Memory B cell (primary cell): ENCODE measurements at regions not wholly inside any gene's neighbourhood (a gene's known extent, or its start where the extent isn't known, plus 50 kb on each side); places are given as distances from the start of the nearest gene placed in this dataset.

Experiments used
- ATAC-seq: fragments of 150-1000 bp; cut with Tn5 transposase; 2 replicates; pipeline ENCODE4 v1.10.0; 2021; ENCODE audit warnings: low read depth, mild to moderate bottlenecking, moderate library complexity
- DNase-seq, 2 donors: peaks; one replicate each; pipeline ENCODE4 v3.0.0; 2022; ENCODE audit warnings: low spot score in 2 of 2
- H3K27ac Mint-ChIP-seq: one replicate; pipeline ENCODE4 v1.8.0; 2022; ENCODE audit warnings: mild to moderate bottlenecking, moderate library complexity, mixed read lengths
- H3K27me3 Mint-ChIP-seq: one replicate; pipeline ENCODE4 v1.8.0; 2022; ENCODE audit warnings: mixed read lengths
- H3K36me3 Mint-ChIP-seq: one replicate; pipeline ENCODE4 v1.8.0; 2022; ENCODE audit warnings: mild to moderate bottlenecking, mixed read lengths
- H3K4me1 Mint-ChIP-seq: one replicate; pipeline ENCODE4 v1.8.0; 2022; ENCODE audit warnings: mixed read lengths
- H3K4me3 Mint-ChIP-seq: one replicate; pipeline ENCODE4 v1.8.0; 2022; ENCODE audit warnings: mild to moderate bottlenecking, moderate library complexity, mixed read lengths
- H3K9me3 Mint-ChIP-seq: one replicate; pipeline ENCODE4 v1.8.0; 2022; ENCODE audit warnings: mixed read lengths

DNA sequence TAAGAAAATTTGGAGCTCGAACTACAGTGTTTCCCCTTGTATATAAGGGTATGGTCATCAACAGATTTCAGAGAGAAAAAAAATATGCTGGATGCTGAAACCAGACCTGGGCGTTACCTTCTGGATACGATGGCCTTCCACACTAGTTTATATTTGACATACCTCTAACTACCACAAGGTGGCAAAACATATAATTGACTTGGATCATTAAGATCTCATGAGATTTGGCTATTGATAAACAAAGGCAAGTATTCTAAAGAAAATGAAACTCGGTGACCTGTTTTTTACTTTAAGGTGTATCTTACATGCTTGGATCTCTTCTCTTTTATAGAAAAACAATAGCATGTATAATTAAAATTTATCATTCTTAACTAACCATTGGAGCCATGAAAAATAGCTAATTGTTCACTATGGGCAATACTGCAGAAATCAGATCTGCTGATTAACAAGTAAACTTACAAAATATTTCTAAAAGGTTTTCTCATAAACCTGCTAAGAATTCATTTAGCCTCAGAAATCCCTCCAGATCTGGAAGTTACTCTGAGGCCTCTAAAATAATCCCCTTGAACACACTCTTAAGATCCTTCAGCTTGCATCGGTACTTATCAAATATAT is 300.6 kb upstream of the KCNH8 start:
- Mint-ChIP-seq H3K36me3 (no peaks in the 10 kb centered on the region), H3K9me3 (peaks cover 2% of the 10 kb centered on the region), H3K27ac (no peak overlapping the region), H3K27me3 (peaks cover 4% of the 10 kb centered on the region), H3K4me3 (no peak overlapping the region), H3K4me1 (peaks cover 5% of the 10 kb centered on the region)
- ATAC-seq (no peak), DNase-seq (no peak)

DNA sequence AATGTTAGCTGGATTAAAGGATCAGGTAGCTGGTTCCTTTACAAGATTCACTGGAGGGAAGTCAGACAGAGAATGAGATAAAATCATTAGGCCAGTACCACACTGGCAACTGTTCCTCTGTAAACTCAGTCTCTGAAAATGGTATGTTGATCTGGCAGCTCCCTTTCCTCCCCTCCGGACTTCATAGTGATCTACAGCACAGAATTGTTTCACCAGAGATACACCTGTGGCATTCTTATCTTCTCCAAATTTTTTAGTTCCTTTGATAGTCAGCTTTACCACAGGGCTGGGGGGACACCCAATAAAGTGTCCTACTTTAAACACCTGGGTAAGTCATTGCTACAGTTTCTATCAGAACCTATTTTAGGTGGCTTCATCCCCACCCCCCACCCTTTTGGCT is 304.3 kb upstream of the KCNH8 start:
- peaks cover 5% of the 10 kb centered on the region for H3K4me1 Mint-ChIP-seq
- H3K4me3 Mint-ChIP-seq: no peak overlapping the region
- H3K9me3 Mint-ChIP-seq: peaks cover 2% of the 10 kb centered on the region
- no peaks in the 10 kb centered on the region for H3K36me3 Mint-ChIP-seq
- DNase-seq (no peak), ATAC-seq (no peak)
- H3K27me3 Mint-ChIP-seq: no peaks in the 10 kb centered on the region
- H3K27ac Mint-ChIP-seq: no peak overlapping the region

DNA sequence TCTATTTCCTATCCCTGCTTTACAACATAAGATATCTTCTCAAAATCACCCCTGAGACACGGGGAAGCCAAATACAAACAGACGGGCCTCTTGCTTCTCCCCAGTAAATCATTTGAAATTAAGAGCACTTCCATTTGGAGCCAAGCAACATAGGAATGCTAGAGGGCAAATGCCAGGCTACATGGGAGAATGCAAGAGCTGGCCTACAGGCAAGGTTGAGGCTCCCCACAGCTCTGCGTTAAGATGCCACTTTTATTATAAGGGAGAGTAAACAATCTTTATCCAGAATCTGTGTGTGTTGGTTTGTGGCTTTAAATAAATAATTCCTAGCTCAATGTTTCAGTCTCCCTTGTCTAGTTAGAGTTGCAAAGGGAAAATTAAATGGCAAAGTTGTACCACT is 305.1 kb upstream of the KCNH8 start:
- peaks cover 5% of the 10 kb centered on the region for H3K4me1 Mint-ChIP-seq
- H3K36me3 Mint-ChIP-seq: no peaks in the 10 kb centered on the region
- H3K9me3 Mint-ChIP-seq: peaks cover 2% of the 10 kb centered on the region
- no peaks in the 10 kb centered on the region for H3K27me3 Mint-ChIP-seq
- no peak overlapping the region for H3K4me3 Mint-ChIP-seq
- ATAC-seq (no peak), DNase-seq (no peak)
- no peak overlapping the region for H3K27ac Mint-ChIP-seq

DNA sequence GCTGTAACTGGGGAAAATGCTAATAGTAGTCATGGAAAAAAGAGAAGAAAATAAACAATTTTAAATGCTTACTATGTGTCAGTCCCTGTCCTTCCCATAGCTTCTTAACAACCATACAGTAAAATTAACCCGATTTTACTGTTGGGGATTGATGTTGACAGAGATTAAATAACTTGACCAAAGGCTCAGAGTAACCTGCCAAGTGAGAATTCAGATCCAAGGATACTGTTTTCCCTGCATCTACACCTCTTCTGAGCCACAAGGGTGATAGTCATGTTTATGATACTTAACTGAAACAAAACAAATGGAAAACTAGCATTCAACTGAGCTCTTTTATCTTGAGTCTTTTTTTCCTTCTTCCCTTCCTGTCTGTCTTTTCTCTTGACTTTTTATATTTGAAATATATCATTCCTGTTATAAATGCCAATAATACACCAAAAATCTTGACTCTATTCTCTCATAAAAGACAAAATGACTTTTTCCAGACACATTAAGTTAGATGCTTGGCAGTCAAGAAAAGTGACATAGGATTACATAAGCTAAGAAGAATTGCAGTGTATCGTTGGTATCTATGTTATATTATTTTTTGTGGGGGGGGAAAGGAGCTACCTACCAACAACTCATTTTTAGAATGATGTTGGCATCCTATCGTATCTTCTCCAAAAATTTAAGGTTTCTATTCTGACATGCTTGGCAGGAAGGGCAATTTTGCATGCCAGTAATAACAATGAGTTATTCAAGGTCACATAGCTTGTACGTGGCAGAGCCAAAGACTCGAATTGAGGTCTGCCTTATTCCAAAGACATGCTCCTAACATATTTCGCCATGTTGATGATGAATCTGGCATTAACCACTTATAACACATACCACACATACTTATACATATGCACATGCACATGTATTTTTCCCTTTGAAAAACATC is 306.6 kb upstream of the KCNH8 start:
- no peak for ATAC-seq
- peaks cover 5% of the 10 kb centered on the region for H3K4me1 Mint-ChIP-seq

DNA sequence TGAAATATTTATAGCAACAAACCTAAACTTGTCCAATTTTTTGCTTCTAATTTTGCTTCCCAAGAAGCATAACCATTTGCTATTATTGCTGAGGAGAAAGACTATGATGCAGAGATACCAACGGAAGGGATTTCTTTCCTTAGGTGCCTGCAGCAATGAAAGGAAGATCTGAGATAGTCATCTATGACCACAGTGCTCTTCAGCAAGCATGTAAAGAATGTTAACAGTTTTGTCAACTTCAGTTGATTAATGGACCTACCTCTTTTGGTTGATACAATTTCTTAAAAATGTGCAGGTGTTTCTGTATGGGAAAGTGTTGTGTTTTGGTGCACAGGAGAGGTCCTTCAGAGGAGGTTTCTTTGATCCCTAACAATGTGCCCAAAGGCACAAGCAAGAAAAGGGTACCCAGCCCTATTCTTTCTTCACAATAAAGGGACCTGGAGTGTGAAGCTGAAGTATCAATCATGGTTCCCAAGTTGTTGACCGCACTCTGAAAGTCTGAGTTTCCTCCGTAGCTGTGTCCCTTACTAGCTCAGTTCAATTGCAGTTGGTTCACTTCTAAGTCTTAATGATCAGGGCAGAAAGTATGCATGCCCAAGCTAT is 307.7 kb upstream of the KCNH8 start:
- no peak overlapping the region for H3K4me3 Mint-ChIP-seq
- peaks cover 5% of the 10 kb centered on the region for H3K4me1 Mint-ChIP-seq
- H3K36me3 Mint-ChIP-seq: no peaks in the 10 kb centered on the region
- H3K27ac Mint-ChIP-seq: no peak overlapping the region
- no peak for DNase-seq
- no peaks in the 10 kb centered on the region for H3K27me3 Mint-ChIP-seq
- peaks cover 2% of the 10 kb centered on the region for H3K9me3 Mint-ChIP-seq
- no peak for ATAC-seq

More for the DNA sequence above, 306.6 kb upstream of the KCNH8 start:
- H3K27me3 Mint-ChIP-seq: no peaks in the 10 kb centered on the region
- no peaks in the 10 kb centered on the region for H3K36me3 Mint-ChIP-seq
- H3K27ac Mint-ChIP-seq: no peak overlapping the region
- no peak overlapping the region for H3K4me3 Mint-ChIP-seq
- peaks cover 2% of the 10 kb centered on the region for H3K9me3 Mint-ChIP-seq
- DNase-seq: no peak

DNA sequence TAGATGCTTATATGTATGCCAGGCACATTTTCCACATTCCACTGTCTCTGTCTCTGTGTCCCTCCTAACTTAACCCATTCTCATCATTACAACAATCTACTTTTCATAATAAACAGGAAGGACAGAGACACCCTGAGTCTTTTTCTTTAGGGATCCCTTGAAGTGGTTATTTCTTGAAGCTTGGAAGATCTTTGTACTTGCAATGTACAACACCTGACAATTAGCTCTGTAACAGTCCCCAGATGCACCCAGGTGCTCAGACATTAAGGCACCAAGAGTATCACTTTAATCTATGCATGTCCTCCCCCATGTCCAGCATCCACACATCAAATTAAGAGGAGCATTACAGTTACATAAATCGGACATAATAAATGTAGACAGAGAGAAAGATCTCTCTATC is 309.6 kb upstream of the KCNH8 start:
- no peak overlapping the region for H3K27ac Mint-ChIP-seq

DNA sequence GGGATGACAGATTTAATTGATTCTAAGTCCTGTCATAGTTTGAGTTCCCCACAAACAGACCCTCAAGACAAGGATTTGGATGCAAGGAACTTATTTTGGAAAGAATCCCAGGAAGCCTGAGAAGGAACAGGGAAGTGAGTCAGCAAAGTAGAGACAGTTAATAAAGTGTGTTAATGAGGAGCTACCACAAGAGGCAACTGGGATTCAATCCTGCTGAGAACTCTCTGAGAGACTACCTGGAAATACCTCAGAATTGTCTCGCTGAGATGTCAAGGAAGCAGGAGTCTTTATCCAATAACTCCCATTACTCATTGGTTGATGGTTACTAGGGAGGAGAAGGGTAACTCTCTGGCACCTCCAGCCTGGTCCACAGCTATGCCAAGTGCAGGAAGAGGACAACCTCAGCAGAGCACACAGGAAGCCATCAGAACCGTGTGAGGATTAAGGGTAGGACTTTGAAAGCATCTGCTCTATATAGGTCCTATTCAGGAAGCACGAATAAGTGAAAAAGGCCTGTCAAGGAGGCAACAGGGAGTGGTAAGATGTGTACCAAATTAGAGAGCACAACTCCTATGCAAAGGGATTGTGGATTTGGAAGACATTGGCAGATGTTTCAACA is 311.1 kb upstream of the KCNH8 start:
- no peak overlapping the region for H3K27ac Mint-ChIP-seq
- no peaks in the 10 kb centered on the region for H3K36me3 Mint-ChIP-seq
- no peaks in the 10 kb centered on the region for H3K4me1 Mint-ChIP-seq
- no peaks in the 10 kb centered on the region for H3K9me3 Mint-ChIP-seq
- no peak for DNase-seq
- no peak for ATAC-seq
- H3K4me3 Mint-ChIP-seq: no peak overlapping the region
- H3K27me3 Mint-ChIP-seq: peaks cover 1% of the 10 kb centered on the region

More for the DNA sequence above, 309.6 kb upstream of the KCNH8 start:
- Mint-ChIP-seq H3K4me1 (no peaks in the 10 kb centered on the region), H3K27me3 (peaks cover 1% of the 10 kb centered on the region), H3K36me3 (no peaks in the 10 kb centered on the region), H3K9me3 (no peaks in the 10 kb centered on the region), H3K4me3 (no peak overlapping the region)
- DNase-seq (no peak), ATAC-seq (no peak)

DNA sequence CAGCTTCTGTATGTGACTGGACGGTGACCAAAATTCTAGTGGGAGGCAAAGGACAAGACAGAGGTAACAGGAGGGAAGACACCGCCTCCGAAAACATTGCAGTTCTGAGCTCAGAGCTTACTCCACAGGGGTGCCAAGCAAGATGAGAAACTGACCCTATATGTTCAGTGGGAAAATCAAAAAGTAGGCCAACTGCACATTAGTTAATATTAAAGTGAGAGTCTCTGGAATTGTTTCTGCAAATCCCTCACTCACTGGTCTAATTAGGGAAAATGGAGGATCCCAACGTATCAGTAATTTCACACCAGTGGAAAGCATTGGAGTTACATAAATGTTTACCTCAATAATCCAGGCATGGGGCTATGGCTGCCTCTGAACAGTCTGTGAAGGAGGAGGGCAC is 313.3 kb upstream of the KCNH8 start:
- Mint-ChIP-seq H3K27ac (no peak overlapping the region), H3K36me3 (no peaks in the 10 kb centered on the region), H3K27me3 (peaks cover 2% of the 10 kb centered on the region), H3K4me3 (no peak overlapping the region), H3K4me1 (peaks cover 2% of the 10 kb centered on the region), H3K9me3 (no peaks in the 10 kb centered on the region)
- DNase-seq: no peak
- no peak for ATAC-seq

DNA sequence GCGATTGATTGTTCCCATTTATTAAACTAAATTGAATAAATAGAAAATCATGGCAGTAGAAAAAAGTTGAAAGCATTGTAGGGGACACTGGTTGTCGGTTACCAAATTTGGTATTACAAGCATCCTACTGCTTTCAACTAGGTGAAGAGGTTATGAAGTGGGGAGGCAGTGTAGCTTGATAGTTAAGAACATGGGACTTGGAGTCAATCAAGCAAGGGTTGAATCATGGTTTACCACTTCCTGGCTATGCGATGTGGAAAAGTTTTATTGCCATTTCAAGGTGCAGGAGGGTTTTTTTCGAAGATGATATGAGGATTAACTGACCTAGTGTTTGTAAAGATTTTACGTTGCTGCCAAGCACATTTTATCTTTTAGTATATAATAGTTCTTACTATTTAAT is 318.2 kb upstream of the KCNH8 start:
- H3K27me3 Mint-ChIP-seq: peaks cover 6% of the 10 kb centered on the region
- no peak overlapping the region for H3K27ac Mint-ChIP-seq

DNA sequence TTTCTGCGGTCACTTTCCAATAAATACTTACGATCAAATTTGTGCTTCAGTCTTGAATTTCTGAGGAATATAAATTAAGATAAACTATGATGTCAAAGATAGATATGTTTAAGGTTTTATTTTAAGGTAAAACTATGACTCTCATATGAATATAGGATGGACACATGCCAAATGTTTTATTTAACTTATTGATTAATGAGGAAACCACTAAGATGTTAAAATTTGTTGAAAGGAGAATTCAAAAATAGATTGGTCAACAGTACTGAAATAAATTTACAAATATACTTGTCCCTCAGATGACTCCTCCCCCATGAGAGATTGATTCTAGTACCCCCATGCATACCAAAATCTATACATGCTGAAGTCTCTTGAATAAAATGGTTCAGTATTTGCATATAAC is 319.7 kb upstream of the KCNH8 start:
- ATAC-seq: no peak
- no peak for DNase-seq
- H3K4me1 Mint-ChIP-seq: peaks cover 3% of the 10 kb centered on the region
- no peaks in the 10 kb centered on the region for H3K9me3 Mint-ChIP-seq
- no peak overlapping the region for H3K4me3 Mint-ChIP-seq
- no peak overlapping the region for H3K27ac Mint-ChIP-seq
- no peaks in the 10 kb centered on the region for H3K36me3 Mint-ChIP-seq
- H3K27me3 Mint-ChIP-seq: peaks cover 6% of the 10 kb centered on the region

More for the DNA sequence above, 318.2 kb upstream of the KCNH8 start:
- ATAC-seq (no peak), DNase-seq (no peak)
- no peak overlapping the region for H3K4me3 Mint-ChIP-seq
- H3K9me3 Mint-ChIP-seq: no peaks in the 10 kb centered on the region
- peaks cover 3% of the 10 kb centered on the region for H3K4me1 Mint-ChIP-seq
- H3K36me3 Mint-ChIP-seq: no peaks in the 10 kb centered on the region

DNA sequence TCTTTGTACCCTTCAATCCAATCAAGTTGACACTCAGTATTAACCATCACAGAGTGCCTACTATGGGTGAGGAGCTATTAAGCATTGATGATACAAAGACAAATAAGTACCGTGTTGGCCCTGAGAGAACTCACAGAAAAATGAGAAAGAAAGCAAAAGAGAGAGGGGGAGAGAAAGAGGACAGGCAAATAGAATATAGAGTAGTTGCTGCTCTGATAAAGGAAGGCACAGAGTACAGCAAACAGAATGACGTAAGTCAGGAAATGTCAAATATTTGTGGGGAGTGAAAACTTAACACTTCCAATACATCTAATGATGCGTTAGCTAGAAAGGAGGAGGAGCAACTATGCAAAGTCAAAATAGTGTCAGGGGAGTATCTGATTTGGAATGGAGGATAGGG is 320.6 kb upstream of the KCNH8 start:
- no peaks in the 10 kb centered on the region for H3K9me3 Mint-ChIP-seq
- H3K27me3 Mint-ChIP-seq: peaks cover 6% of the 10 kb centered on the region
- DNase-seq (no peak), ATAC-seq (no peak)
- no peak overlapping the region for H3K27ac Mint-ChIP-seq
- H3K36me3 Mint-ChIP-seq: no peaks in the 10 kb centered on the region
- no peak overlapping the region for H3K4me3 Mint-ChIP-seq
- H3K4me1 Mint-ChIP-seq: peaks cover 3% of the 10 kb centered on the region

DNA sequence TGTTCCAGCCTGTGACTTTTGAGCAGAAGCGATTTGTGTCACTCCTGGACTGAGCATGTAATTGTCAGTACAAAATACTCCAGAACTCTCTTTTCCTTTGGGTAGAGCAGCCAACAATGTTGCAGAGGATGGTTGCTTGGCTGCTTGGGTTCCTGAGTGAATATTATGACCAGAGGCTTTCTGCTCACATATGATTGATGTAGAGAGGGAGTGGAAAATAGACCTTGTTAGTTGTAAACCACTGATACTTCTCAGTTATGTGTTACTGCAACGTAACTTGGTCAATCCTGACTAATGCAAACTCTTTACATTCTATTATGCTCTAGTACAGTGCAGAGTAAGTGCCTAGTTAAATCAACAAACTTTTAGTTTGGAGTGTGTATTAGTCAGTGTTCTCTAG is 322.6 kb upstream of the KCNH8 start:
- DNase-seq (no peak), ATAC-seq (no peak)
- peaks cover 3% of the 10 kb centered on the region for H3K4me1 Mint-ChIP-seq
- peaks cover 5% of the 10 kb centered on the region for H3K27me3 Mint-ChIP-seq
- no peaks in the 10 kb centered on the region for H3K36me3 Mint-ChIP-seq
- no peak overlapping the region for H3K4me3 Mint-ChIP-seq
- no peaks in the 10 kb centered on the region for H3K9me3 Mint-ChIP-seq
- no peak overlapping the region for H3K27ac Mint-ChIP-seq

DNA sequence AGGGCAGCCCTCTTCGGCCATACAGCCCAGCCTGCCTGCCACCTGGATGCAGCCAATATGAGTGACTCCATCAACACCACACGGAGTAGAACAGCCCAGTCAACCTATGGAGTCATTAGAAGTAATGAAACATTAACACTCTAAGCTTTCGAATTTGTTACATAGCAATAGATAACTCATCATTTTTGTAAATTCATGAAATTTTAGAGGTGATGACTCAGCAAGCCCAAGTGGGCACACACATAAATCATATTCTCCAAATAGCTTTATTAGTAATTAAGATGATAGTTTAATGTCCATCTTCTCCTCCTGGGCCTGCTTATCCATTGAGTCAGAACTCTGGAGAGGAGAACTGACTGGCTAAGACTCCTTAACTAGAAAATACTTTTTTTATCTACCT is 335.0 kb upstream of the KCNH8 start:
- no peaks in the 10 kb centered on the region for H3K4me1 Mint-ChIP-seq
- no peak overlapping the region for H3K27ac Mint-ChIP-seq
- DNase-seq: no peak
- no peak overlapping the region for H3K4me3 Mint-ChIP-seq
- H3K36me3 Mint-ChIP-seq: no peaks in the 10 kb centered on the region
- H3K27me3 Mint-ChIP-seq: peaks cover 2% of the 10 kb centered on the region
- no peak for ATAC-seq
- H3K9me3 Mint-ChIP-seq: no peaks in the 10 kb centered on the region

DNA sequence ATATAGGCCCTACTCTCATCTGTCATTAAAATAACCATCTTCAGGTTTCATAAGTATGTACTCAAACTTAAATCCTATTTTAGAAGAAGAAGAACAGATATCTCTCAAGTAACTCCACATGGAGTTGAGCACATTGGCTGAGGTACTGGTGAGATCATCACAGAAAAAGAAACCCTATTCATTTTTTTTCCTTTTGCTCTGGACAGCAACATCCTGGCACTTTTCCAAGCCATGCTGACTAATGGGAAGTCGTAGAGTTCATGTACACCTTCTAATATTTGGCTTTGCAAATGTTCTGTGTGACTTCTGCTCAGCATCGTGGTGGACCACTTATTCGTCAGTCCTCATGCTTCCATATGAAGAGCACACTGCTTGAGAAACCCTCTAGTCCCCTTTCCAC is 336.0 kb upstream of the KCNH8 start:
- Mint-ChIP-seq H3K27ac (no peak overlapping the region), H3K9me3 (no peaks in the 10 kb centered on the region), H3K4me3 (no peak overlapping the region), H3K27me3 (no peaks in the 10 kb centered on the region), H3K4me1 (no peaks in the 10 kb centered on the region), H3K36me3 (no peaks in the 10 kb centered on the region)
- no peak for ATAC-seq
- no peak for DNase-seq
